ENCODE measurements at regions not wholly inside any gene's neighbourhood (a gene's known extent, or its start where the extent isn't known, plus 50 kb on each side); places are given as distances from the start of the nearest gene placed in this dataset.

DNA sequence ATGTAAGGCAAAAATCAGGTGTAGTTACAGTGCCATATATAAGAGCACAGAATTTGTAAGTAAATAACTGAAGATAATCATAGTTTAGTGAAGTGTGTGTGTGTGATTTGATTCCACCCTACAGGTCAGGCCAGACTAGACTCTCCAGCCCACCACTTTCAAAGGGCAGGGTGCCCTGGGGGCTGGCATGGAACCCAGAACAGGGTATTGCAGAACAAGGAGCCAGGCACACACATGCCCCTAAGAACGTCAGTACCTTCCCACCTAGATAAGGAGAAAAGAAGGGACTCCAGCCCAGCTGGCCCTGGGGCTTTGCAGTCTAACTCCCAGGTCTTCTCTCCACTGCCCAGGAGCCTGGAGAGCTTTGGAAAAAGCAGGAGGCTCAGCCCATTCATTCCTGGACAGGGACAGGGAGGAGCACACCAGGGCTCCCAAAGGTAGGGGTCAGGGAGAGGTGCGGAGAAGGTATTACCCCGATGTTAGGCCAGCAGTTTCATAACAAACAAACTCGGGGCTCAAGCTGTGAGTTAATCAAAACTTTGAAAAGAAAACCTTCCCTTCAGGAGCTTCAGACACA is 149.7 kb upstream of the VANGL1 start:
- DNase-seq (ENCODE audit: low read depth in 2 of 2), result no peak

DNA sequence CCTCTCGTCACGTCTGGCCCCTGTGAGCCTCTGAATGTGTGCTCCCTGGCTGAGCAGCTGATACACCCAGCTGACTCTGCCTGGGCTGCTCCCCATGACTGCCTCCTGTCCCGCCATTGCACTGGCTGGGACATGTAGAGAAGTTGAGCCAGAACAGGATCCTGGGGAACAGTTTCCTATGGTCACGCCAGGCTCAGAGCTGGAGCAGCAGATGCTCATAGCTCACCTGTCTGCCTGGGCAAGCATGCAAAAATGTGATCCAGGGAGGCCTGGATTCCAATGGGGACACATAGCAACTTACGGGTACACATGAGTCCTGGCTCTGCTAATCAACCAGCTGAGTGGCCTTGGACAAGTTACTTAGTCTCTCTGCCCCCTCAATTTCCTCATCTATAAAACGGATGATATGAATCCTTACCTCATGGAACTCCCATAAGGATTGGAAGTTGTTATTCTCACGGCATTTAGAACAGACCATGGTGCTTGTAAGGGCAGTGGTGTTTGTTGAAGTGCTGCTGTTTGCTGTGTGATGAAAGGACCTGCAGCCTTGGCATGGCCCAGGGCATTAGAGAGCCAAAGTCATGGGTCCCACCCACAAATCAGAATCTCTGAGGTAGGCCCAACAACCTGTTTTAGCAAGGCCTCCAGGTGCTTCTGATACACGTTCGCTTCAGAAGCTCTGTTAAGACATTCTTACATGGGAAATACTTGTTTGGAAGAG is 150.3 kb upstream of the VANGL1 start:
- no peak for DNase-seq (ENCODE audit: low read depth in 2 of 2)

DNA sequence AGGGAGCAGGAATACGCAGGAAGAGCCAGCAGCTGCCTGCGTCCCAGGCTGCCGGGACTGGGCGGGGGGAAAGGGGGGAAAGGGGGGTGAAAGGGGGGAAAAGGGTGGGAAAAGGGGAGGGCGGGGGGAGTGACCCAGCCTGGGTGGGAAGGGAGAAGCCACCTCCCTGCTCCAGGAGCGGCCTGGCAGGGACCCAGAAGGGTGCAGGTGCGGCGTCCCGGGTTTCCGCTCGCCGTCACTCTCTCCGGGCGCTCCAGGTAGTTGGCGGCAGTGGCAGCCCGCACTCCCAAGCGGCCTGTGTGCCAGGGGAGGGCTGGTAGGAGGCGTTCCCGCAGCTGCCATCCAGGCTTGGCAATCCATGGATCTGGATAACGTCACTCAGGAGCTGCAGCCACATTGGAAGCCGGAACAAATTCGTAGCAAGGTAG is 141.0 kb upstream of the NGF start:
- DNase-seq (ENCODE audit: low read depth in 2 of 2), result peak in 1 of 2 donors; percentile 8

DNA sequence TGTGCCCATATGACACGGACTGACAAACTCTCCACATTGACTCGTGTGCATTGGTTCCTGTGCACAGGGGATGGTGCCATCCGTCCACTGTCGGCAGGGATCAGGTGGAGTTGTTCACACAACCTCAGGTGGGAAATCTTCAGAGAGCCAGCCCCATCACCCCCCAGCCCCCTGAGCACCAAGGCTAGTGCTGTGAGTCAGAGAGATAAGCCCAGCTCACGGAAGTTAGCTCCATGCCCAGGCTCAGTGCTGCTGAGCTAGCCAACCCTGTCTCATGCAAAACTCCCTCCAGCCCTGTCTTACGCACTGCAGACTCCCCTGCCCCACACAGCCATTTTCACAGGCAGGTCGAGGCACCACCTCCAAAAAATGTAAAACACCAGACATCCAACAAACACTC is 139.0 kb upstream of the NGF start:
- no peak for DNase-seq (ENCODE audit: low read depth in 2 of 2)

DNA sequence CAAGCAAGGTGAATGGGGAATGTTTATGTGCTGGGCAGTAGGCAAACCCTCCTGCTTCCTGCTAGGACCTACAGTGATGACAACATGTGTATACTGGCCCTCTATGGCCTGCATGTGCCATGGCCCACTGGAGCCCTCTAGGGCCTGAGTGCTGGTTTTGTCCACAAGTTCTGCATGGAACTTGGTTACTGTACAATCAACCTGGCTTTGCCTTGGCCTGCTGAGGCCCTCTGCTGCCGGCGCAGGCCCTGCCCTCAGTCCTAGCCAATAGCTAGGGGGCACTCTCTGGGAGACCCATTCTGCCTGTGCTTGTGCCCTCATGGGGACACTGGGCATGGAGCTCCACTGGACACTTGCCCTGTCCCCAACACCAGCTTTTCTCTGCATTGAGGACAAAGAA is 138.6 kb upstream of the NGF start:
- peak in 1 of 2 donors; percentile 41 for DNase-seq (ENCODE audit: low read depth in 2 of 2)

GRCh38 chr1:115475901-115476300 is 137.9 kb upstream of the NGF start:
- DNase-seq (ENCODE audit: low read depth in 2 of 2), result no peak

DNA sequence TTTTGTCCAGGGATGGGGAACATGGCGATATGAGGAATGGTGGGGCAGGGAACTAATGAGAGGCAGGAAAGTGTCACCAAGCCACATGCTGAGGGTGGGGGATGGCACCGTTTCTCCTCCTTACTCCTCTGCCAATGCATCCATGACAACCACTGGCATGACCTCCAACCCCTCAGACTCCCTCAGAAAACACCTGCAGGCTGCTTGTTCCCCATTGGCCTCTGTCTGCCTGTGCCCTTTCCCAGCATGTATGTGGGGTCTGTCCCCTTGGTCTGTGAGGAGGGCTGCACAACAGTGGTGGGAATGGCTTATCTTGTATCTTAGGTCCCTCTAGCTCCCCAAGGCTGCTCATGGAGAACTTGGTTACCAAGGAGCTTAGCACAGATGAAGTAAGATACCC is 137.2 kb upstream of the NGF start:
- no peak for DNase-seq (ENCODE audit: low read depth in 2 of 2)

GRCh38 chr1:115473986-115474565 is 136.0 kb upstream of the NGF start:
- DNase-seq (ENCODE audit: low read depth in 2 of 2), result no peak

DNA sequence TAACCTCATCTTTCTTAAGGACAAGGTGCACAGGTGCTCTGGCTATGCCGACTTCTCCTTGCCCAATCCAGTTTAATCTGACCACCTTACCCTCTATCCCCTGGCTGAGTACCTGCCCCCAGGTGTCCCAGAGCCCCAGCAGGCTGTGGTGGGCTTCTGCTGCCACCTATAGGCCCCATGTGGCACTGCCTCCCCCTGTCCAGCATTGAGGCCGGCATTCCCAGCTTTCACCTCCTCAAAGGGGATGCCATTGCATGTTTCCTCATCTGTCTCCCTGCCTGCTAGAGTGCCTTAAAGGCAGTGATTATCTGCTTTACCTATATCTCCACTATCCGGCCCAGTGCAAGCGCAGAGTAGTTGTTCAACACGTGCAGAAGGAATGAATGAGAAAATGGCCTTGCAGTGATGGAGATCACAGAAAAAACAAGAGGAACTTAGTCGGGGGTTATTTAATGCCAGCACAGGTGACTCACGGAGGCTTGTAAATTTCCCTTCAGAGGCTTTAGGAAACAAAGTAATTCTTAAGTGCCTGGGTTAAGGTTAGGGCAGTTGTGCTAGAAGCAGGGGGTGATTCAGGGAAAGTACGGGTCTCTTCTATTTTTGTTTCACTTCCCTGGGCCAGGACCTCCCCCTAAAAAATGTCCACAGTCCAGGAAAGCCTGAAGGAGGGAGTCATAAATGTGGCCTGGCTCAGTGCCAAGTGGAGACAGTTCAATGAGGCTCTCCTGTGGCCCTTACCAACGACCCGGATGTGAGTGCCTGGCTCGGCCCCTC is 131.8 kb upstream of the NGF start:
- peak; percentile 39 to 64 for DNase-seq (ENCODE audit: low read depth in 2 of 2)

GRCh38 chr1:115467790-115468189 is 129.7 kb upstream of the NGF start:
- DNase-seq (ENCODE audit: low read depth in 2 of 2), result no peak

GRCh38 chr1:115467196-115467595 is 129.1 kb upstream of the NGF start:
- no peak for DNase-seq (ENCODE audit: low read depth in 2 of 2)

DNA sequence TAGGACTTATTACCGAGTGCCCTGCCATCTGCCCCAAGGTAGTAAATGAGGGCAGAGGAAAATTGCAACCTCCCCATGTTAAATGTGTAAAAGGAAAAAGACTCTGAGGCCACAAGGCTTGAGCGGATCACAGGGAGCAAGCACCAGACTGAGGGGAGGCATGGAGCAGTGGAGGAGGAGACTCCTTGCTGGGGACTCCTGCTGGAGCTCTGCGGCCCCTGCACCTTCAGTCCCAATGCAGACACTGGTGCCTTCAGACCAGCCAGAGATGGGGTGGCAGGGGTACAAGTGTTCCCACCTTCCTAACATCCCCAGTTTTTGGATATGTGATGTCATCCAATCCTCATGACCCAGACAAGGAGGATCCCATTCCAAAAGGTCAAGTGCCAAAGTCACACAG is 128.4 kb upstream of the NGF start:
- DNase-seq (ENCODE audit: low read depth in 2 of 2), result peak in 1 of 2 donors; percentile 35

GRCh38 chr1:115465802-115466363 is 127.8 kb upstream of the NGF start:
- peak in 1 of 2 donors; percentile 46 for DNase-seq (ENCODE audit: low read depth in 2 of 2)

DNA sequence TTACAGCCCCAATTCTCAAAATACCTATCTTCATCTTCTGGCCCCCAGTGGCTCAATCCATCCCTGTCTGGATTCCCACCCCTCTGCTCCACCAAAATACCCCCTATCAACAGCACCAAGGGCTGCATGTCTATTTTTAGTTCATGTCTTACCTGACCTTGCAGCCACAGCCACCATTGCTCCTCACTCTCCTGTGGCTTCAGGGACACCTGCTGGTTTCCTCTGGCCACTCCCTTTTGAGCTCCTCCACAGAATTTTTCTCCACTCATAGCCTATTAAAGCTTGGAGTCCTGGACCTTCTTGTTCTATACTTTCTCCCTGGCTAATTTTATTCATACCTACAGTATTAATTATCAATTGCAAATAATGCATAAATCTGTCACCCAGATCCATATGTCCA is 125.3 kb upstream of the NGF start:
- DNase-seq (ENCODE audit: low read depth in 2 of 2), result peak in 1 of 2 donors; percentile 32

DNA sequence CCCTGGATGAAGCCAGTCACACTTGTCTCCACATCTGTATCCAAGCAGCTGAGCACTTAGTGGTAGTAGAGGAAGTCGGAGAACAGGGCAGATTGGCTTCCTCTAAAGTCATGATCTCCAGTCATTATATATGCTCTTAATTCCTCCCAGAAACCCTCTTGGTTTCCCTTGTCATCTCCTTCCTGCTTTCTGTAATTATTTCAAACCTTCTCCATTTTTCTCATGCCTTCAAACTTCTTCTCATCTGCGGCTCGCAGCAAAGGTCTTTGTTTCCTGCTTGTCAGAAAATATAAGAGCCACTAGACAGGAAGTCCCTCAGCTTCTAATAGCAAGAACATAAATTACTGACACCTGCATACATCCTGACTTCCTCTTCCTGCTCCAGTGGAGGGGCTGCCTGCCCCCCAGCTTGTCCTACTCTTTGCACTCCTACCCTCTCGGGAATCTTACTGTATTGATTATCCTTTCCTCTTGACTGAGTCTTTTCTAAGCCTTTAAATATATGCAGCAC is 124.6 kb upstream of the NGF start:
- DNase-seq (ENCODE audit: low read depth in 2 of 2), result no peak

DNA sequence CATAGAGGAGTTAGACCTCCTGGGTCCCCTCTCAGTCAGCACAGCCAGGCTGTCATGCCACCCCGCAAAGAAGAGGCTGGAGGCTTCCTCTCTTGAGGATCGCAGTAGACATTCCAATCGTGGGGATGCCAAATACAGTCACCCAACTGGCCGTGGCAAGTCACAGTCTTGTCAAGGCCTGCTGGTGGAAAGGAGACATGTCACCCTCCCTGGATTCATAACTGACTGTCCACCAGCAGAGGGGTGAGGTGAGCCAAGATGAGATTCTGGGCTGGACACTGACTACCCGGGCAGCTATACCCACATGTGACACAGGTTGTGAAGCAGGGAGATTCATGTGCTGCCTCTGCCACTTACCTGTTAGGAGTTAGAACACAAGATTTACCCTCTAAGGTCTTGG is 123.5 kb upstream of the NGF start:
- no peak for DNase-seq (ENCODE audit: low read depth in 2 of 2)

DNA sequence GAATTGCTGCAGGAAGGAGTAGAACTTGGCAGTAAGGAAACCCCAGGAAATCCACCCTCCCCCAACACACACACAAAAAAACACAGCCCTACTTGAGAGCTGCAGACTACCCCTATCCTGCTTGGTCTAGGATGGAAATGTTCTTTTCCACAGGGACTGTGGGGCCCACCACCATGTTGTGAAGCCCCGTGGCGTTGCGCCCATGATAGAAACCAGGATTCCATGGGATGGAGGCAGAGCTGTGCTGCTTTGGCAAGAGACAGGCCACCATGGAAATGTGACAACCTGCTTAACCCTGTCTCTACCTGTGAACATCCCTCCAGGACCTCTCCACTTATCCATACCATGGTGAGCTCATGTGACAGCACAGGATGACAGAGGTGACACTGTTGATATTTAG is 121.1 kb upstream of the NGF start:
- no peak for DNase-seq (ENCODE audit: low read depth in 2 of 2)

- DNase-seq (ENCODE audit: low read depth in 2 of 2), result no peak
Observed at GRCh38 chr1:115458426-115459114, 120.5 kb upstream of the NGF start.

- DNase-seq (ENCODE audit: low read depth in 2 of 2), result no peak
Observed at GRCh38 chr1:115457289-115457688, 119.2 kb upstream of the NGF start.

GRCh38 chr1:115456441-115456961 is 118.5 kb upstream of the NGF start:
- DNase-seq (ENCODE audit: low read depth in 2 of 2), result peak in 1 of 2 donors; percentile 34
